ENCODE measurements at regions not wholly inside any gene's neighbourhood (a gene's known extent, or its start where the extent isn't known, plus 50 kb on each side); places are given as distances from the start of the nearest gene placed in this dataset.
A peak's percentile ranks its signal among the peaks of the same experiment; 100 is the strongest.

DNA sequence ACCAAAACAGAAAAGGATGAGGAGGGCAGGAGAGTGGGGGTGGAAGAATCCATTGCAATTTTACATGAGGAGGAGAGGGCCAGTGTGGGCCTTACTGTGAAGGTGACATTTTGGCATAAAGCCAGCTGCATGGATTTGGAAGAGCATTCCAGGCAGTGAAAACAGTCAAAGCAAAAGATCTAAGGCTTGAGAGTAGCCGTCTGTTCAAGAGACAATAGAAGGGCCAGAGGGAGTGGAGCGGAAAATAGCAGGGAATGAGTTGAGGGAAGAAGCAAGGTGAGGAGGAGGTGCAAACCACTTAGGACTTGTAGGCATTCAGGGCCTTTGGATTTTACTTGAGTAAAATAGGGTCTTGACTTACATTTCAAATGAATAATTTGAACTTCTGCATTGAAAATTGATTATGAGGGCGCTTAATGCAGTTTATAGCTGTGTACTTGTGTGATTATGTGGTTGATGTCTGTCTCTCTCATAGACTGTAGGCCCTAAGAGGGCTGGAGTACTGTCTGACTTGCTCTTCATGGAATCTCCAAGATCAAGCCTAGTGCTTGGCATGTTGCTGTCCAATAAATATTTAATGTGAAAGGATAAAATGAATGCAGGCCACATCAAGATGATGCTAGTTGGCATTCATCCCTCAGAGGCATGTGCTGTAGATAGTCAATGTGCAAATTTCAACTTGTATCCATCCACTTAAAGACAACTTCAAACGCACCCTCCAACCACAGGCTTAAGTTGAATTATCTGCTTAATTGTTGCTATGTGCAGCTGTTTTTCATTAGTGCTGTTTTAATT is 772.1 kb upstream of the RBFOX1 start:
- Histone ChIP-seq H3K27me3 (ENCODE audit: insufficient read depth) (no peaks in the 10 kb centered on the region), H4K20me1 (replicated peaks; ENCODE audit: insufficient read depth) (no peaks in the 10 kb centered on the region), H3K4me2 (no peak overlapping the region), H3K79me2 (replicated peaks; ENCODE audit: insufficient read depth) (no peaks in the 10 kb centered on the region), H3K4me3 (no peak overlapping the region), H3K4me1 (ENCODE audit: insufficient read depth) (peaks cover 18% of the 10 kb centered on the region), H3K9me2 (ENCODE audit: insufficient read depth) (no peaks in the 10 kb centered on the region), H3K27ac (ENCODE audit: low read depth) (no peak overlapping the region), H2AFZ (no peak overlapping the region), H3F3A (replicated peaks; ENCODE audit: low read depth) (no peaks in the 10 kb centered on the region), H3K36me3 (ENCODE audit: insufficient read depth) (peaks cover 5% of the 10 kb centered on the region; the same call in 1 of the 2 replicates)
- Mint-ChIP-seq H3K36me3 (ENCODE audit: low read depth) (0 out of 3 replicates have a peak, but pooled peaks cover 5% of the 10 kb centered on the region), H3K27me3 (ENCODE audit: insufficient read depth, low read depth, poor library complexity) (no peaks in the 10 kb centered on the region), H3K4me1 (peaks cover 46% of the 10 kb centered on the region), H3K9me3 (no peaks in the 10 kb centered on the region; the same call in 2 of the 3 replicates), H3K4me3 (no peak overlapping the region), H3K27ac (no peak overlapping the region)
- no peak for TF ChIP-seq ZNF331 (CRISPR knock-in tag; IDR thresholded peaks at IDR 0.05; ENCODE audit: low read depth)
- TF ChIP-seq CREB1 (CRISPR knock-in tag; IDR thresholded peaks at IDR 0.05; ENCODE audit: low read depth), result no peak
- no peak for TF ChIP-seq JUNB (IDR thresholded peaks at IDR 0.05; ENCODE audit: unreplicated experiment)
- no peak for TF ChIP-seq POLR2AphosphoS5 (IDR thresholded peaks at IDR 0.05; ENCODE audit: low read depth)
- TF ChIP-seq NANOG (IDR thresholded peaks at IDR 0.05; ENCODE audit: borderline replicate concordance), result no peak
- ATAC-seq (no peak; the same call in 2 of the 3 replicates), DNase-seq (ENCODE audit: low spot score) (no peak)

- ATAC-seq, result peak; percentile 68
- Mint-ChIP-seq H3K4me3 (peak overlapping the region; percentile 53), H3K9me3 (no peaks in the 10 kb centered on the region; the same call in 2 of the 3 replicates), H3K27me3 (ENCODE audit: insufficient read depth, low read depth, poor library complexity) (no peaks in the 10 kb centered on the region), H3K36me3 (ENCODE audit: low read depth) (0 out of 3 replicates have a peak, but pooled peaks cover 5% of the 10 kb centered on the region), H3K4me1 (peaks cover 55% of the 10 kb centered on the region), H3K27ac (peak overlapping the region; percentile 94)
- H4K20me1 ChIP-seq (replicated peaks; ENCODE audit: insufficient read depth), result no peaks in the 10 kb centered on the region
- H3K27ac ChIP-seq (ENCODE audit: low read depth), result peak overlapping the region; percentile 88
- peaks cover 18% of the 10 kb centered on the region for H3K4me1 ChIP-seq (ENCODE audit: insufficient read depth)
- H3K4me2 ChIP-seq, result peak overlapping the region; percentile 64
- no peaks in the 10 kb centered on the region for H3K27me3 ChIP-seq (ENCODE audit: insufficient read depth)
- no peaks in the 10 kb centered on the region for H3K79me2 ChIP-seq (replicated peaks; ENCODE audit: insufficient read depth)
- H3K9me2 ChIP-seq (ENCODE audit: insufficient read depth), result no peaks in the 10 kb centered on the region
- H3K4me3 ChIP-seq, result peak overlapping the region; percentile 28; the same call in 1 of the 2 replicates
- H3K36me3 ChIP-seq (ENCODE audit: insufficient read depth), result peaks cover 5% of the 10 kb centered on the region; the same call in 1 of the 2 replicates
- H3F3A ChIP-seq (replicated peaks; ENCODE audit: low read depth), result no peaks in the 10 kb centered on the region
- DNase-seq (ENCODE audit: low spot score), result peak; percentile 38
- no peak overlapping the region for H2AFZ ChIP-seq
- TF ChIP-seq NANOG (IDR thresholded peaks at IDR 0.05; ENCODE audit: borderline replicate concordance) (no peak), JUNB (IDR thresholded peaks at IDR 0.05; ENCODE audit: unreplicated experiment) (no peak), CTCF (conservative IDR thresholded peaks at IDR 0.05; ENCODE audit: low read depth in 2 of 2) (no peak), ETS1 (IDR thresholded peaks at IDR 0.05) (no peak), STAT1 (IDR thresholded peaks at IDR 0.05; ENCODE audit: unreplicated experiment) (no peak), ZNF331 (CRISPR knock-in tag; IDR thresholded peaks at IDR 0.05; ENCODE audit: low read depth) (no peak), EZH2 (IDR thresholded peaks at IDR 0.05; ENCODE audit: low read depth, unreplicated experiment) (no peak), EZH2phosphoT487 (IDR thresholded peaks at IDR 0.05; ENCODE audit: unreplicated experiment) (no peak), CREB1 (CRISPR knock-in tag; IDR thresholded peaks at IDR 0.05; ENCODE audit: low read depth) (no peak), POLR2AphosphoS5 (IDR thresholded peaks at IDR 0.05; ENCODE audit: low read depth) (no peak)
- TF ChIP-seq, protein P1, sequence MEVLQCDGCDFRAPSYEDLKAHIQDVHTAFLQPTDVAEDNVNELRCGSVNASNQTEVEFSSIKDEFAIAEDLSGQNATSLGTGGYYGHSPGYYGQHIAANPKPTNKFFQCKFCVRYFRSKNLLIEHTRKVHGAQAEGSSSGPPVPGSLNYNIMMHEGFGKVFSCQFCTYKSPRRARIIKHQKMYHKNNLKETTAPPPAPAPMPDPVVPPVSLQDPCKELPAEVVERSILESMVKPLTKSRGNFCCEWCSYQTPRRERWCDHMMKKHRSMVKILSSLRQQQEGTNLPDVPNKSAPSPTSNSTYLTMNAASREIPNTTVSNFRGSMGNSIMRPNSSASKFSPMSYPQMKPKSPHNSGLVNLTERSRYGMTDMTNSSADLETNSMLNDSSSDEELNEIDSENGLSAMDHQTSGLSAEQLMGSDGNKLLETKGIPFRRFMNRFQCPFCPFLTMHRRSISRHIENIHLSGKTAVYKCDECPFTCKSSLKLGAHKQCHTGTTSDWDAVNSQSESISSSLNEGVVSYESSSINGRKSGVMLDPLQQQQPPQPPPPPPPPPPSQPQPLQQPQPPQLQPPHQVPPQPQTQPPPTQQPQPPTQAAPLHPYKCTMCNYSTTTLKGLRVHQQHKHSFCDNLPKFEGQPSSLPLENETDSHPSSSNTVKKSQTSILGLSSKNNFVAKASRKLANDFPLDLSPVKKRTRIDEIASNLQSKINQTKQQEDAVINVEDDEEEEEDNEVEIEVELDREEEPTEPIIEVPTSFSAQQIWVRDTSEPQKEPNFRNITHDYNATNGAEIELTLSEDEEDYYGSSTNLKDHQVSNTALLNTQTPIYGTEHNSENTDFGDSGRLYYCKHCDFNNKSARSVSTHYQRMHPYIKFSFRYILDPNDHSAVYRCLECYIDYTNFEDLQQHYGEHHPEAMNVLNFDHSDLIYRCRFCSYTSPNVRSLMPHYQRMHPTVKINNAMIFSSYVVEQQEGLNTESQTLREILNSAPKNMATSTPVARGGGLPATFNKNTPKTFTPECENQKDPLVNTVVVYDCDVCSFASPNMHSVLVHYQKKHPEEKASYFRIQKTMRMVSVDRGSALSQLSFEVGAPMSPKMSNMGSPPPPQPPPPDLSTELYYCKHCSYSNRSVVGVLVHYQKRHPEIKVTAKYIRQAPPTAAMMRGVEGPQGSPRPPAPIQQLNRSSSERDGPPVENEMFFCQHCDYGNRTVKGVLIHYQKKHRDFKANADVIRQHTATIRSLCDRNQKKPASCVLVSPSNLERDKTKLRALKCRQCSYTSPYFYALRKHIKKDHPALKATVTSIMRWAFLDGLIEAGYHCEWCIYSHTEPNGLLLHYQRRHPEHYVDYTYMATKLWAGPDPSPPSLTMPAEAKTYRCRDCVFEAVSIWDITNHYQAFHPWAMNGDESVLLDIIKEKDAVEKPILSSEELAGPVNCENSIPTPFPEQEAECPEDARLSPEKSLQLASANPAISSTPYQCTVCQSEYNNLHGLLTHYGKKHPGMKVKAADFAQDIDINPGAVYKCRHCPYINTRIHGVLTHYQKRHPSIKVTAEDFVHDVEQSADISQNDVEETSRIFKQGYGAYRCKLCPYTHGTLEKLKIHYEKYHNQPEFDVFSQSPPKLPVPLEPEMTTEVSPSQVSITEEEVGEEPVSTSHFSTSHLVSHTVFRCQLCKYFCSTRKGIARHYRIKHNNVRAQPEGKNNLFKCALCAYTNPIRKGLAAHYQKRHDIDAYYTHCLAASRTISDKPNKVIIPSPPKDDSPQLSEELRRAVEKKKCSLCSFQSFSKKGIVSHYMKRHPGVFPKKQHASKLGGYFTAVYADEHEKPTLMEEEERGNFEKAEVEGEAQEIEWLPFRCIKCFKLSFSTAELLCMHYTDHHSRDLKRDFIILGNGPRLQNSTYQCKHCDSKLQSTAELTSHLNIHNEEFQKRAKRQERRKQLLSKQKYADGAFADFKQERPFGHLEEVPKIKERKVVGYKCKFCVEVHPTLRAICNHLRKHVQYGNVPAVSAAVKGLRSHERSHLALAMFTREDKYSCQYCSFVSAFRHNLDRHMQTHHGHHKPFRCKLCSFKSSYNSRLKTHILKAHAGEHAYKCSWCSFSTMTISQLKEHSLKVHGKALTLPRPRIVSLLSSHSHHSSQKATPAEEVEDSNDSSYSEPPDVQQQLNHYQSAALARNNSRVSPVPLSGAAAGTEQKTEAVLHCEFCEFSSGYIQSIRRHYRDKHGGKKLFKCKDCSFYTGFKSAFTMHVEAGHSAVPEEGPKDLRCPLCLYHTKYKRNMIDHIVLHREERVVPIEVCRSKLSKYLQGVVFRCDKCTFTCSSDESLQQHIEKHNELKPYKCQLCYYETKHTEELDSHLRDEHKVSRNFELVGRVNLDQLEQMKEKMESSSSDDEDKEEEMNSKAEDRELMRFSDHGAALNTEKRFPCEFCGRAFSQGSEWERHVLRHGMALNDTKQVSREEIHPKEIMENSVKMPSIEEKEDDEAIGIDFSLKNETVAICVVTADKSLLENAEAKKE (CRISPR knock-in tag; IDR thresholded peaks at IDR 0.05), result no peak
Measured at GRCh38 chr16:6558661-6559060, 774.0 kb upstream of the RBFOX1 start.
